Testis (tissue), 2 donors: ENCODE measurements at regions not wholly inside any gene's neighbourhood (a gene's known extent, or its start where the extent isn't known, plus 50 kb on each side); places are given as distances from the start of the nearest gene placed in this dataset.

Experiments used
- CTCF ChIP-seq, 3 experiments: fragments of 450-650 bp in 2 of 3; fragments of 200-600 bp in 1 of 3; sonication (generic) in 1 of 3; IDR thresholded peaks; one replicate each; pipeline ENCODE4 v1.5.1; 2016 to 2019; ENCODE audit warnings: antibody characterized with exemption in 3 of 3, mild to moderate bottlenecking in 2 of 3, moderate library complexity in 1 of 3
- POLR2A ChIP-seq: fragments of 450-650 bp; IDR thresholded peaks from one replicate; pipeline ENCODE4 v1.6.1; 2017; ENCODE audit warnings: antibody characterized with exemption, mild to moderate bottlenecking, moderate library complexity

GRCh38 chr4:103842076-103842475 is 122.3 kb upstream of the TACR3 start:
- TF ChIP-seq CTCF (IDR thresholded peaks at IDR 0.05) (no peak), POLR2A (no peak)
